Right hindlimb (tissue), 1 donor: ENCODE measurements at regions not wholly inside any gene's neighbourhood (a gene's known extent, or its start where the extent isn't known, plus 50 kb on each side); places are given as distances from the start of the nearest gene placed in this dataset.

Experiments
- DNase-seq: peaks from one replicate; pipeline ENCODE4 v3.0.0-alpha.2; 2018

DNA sequence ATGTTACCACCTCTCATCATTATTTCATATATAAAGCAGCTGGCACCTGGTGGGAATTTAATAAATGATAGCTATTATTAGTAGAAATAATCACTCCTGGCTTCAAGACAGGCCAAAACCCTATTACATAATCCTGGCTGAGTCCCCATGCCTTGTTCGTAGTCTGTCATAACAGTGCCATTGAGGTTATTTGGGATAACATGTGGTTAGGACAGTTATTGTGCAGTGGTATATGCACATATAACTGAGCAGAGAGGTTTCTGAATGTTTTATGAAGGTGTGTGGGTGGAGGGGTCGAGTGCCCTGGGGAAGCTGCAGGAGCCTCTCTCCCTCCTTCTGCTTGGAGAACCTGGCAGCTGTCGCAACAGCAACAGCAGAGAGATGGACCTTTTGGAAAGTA is 162.4 kb upstream of the NABP1 start:
- DNase-seq, result no peak

DNA sequence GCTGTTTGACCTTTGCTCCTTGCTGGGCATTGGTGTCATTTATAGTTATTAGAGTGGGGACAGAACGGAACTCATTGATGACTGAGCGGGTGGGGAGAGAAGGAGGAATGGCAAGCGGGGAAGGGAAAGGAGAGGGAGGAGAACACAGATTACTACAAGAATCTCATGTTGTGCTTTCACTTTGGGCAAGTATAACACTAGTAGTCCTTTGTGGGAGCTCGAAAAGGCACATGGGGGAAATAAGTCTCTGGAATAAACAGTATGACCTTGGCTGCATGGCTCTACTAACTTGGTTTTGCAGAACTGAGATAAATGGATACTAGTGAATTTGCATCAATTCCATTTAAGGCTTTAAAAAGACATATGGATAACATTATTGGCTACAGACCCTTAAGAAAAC is 161.7 kb upstream of the NABP1 start:
- no peak for DNase-seq

DNA sequence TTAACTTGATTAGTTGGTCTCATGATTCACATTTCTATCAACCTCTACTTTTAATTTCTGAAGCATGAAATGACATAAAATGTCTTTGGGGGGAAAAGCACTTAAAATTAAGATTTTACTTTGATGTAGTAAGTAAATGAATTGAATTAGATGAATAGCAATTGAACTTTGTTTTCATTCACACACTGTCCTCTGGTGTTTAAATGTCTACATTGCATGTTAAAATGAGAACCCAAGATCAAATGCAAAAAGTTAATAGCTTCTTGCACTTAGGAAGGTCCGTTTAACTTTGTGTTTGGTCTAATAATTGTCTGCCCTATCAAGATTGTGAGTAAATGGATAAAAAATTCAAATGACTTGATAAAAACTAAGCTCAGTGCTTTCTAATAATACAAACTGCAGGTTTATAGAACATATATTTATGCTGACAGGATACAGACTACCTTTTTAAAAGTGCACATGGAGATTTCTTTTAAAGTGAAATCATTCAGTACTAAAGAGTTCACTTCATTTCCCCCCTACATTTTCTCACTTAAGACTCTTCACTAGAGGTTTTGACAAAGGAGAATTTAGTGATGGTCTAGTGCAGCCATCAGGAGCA is 156.2 kb upstream of the NABP1 start:
- DNase-seq, result no peak

DNA sequence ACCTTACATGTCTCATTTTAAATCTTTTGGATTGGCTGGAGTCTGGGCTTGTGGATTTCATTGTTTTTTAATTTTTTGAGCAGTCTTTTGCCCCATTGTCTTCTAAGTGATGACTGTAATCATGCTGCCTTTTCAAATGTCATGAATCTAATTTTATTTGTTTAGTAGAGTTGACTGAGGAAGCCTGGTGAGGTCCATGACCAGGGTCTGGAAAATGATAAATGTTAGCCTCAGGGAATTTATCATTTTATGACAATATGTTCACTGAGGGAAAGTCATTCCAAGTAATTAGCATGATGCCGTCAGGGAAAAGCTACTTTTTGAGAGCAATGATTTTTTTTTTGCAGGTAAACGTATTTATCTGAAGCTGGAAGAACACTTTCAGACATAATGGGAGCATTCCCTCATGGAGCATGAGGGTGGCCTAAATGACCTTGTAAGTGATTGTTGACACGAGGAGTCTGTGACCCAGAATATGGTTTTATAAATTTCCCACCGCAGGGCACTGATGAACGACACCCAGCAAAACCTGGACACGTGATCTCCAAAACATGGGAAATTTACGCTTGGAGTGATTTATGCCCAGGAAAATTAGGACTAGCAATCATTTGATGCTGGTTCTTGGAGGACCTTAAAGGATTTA is 155.3 kb upstream of the NABP1 start:
- no peak for DNase-seq

DNA sequence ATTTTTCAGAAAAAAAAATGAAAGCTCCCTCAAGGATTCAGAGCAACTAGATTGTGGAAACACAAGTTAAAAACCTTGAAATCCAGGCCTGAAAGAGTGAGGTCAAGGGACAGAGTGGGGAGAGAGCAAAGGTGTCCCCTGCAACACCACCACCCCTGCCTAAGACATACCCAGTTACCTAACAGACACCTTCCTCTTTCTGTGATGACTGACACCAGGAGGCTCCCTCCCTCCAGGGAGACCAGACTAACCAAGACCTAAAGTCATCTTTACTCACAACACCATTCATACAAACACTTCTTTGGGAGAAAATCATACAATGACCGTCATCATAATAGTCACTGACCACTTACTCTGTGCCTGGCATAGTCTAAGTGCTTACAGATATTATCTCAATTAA is 151.8 kb upstream of the NABP1 start:
- DNase-seq, result no peak

DNA sequence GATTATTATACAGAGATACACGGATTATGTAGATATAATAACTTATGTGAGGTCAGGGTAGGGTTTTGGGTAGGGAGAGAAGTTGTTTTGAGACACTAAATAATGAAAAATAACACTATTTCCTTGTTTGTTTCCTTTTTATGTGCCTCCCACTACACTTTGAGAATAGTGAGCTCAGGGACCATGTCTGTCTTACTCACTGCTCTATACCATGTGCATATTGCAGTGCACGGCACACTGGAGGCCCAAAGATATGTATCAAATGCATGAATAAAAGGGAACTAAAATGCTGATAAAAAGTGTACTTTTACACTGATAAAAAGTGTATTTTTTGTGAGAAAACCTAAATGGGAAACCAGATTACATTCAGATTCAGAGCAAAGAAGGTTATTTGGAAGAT is 151.4 kb upstream of the NABP1 start:
- DNase-seq, result no peak

DNA sequence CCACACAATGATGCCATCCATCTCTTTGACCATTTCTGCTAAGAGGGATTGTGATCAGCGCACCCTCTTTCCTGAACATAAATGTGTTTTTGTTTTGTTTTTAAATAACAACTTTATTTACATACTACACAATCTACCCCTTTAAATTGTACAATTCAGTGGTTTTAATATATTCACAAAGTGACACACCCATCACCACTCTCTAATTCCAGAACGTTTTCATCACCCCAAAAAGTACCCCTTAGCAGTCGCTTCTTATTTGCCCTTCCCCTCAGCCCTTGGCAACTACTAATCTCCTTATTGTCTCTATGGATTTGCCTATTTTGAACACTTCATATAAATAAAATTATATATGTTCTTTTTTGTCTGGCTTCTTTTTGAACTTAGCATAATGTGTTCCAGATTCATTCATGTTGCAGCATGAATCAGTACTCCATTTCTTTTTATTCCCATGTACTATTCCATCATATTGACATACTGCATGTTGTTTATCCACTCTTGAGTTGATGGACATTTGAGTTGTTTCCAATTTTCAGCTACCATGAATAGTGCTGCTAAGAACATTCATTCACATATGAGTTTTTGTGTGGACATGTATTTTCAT is 150.9 kb upstream of the NABP1 start:
- DNase-seq, result no peak

DNA sequence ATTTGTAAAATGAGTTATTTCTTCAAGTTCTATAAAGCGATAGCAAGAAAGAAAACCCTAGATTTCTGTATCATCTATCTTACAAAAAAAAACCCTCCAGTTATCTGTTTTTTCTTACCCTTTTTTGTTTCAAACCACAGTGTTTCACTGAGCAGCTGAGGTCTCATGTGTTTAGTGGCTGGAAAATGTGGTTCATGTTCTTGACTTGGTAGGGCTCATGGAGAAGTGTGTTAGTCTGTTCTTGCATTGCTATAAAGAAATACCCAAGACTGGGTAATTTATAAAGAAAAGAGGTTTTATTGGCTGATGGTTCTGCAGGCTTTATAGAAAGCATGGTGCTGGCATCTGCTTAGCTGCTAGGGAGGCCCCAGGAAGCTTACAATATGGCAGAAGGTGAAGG is 147.3 kb upstream of the NABP1 start:
- no peak for DNase-seq

DNA sequence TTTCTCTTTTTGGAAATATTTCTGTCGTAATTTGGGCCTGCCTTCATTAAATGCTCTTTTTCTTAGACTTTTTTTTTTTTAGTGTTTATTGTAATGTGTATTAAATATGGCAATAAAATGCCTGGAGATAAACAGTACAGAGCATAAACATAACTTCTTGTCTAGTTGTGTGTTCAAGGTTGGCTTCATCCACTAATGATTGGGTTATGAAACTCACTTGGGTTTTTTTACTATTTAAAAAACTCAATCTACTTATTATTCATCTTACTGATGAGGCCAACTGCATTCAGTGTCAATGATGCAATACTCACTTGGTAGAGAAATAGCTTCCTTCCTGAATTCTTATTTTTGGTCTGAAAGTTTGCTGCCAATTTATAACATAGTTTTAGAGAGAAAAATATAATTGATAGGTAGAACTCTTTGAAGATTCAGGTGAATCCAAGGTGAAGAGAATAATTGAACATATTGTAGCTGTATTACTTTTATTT is 144.2 kb upstream of the NABP1 start:
- DNase-seq, result no peak

DNA sequence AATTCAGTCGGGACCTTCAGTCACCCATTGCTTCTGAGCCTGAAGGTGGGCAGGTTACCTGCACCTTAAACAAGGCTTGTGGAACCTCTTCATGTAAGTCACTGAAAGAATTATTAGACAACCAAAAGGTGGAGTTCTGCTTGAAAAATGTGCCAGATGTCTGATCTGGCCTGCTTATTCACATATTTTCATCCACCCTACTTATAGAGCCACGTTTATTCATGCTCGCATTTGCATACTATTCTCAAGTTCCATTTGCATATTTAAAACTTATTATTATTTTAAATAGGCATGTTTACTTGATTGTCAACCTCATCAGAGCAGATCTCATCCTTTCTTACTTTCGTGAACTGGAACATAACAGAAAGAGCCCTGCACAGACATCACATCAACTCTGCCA is 140.0 kb upstream of the NABP1 start:
- DNase-seq, result no peak

DNA sequence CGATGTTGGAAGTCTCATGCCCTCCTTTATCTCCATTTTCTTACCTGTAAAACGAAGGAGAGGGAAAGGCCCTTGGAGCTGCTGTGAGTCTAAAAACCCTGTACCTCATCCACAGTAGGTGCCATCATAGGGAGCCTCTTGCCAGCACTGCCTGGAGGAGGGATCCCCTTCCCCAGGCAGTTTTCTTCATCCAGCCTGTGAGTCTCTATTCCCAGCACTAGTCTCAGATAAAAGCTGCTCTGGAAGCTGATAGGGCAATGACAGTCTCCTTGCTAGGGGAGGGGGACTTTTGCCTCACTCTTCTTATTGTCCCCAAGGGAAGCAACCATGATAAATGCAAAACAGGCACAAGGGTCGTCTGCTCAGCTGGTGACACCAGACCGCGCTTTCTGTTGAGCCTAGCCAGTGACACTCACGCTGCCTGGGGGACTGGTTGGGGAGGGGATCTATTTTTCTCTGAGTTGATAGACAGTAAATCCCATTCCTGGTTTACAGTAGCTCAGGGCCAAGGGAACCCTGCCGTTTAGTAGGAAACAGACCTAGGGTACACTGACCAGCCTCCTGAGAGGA is 139.5 kb upstream of the NABP1 start:
- no peak for DNase-seq

DNA sequence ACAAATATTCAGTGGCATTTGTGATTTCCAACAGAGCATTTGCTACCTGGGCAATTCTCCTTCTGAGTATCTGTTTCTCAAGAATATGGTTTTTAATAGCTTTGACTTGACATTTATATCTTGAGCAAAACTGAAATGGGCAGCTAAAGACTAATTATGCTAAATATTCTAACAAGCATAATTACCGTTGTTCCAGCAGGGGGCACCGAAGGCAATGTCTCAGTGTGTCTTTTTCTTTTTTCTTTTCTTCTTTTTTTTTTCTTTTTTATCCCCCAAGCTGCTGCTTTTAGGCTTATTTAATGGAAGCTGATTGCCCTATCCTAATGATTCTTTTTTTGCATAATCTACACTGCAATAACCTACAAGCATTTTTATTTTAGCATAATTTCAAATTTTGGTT is 138.9 kb upstream of the NABP1 start:
- peak; percentile 25 for DNase-seq

DNA sequence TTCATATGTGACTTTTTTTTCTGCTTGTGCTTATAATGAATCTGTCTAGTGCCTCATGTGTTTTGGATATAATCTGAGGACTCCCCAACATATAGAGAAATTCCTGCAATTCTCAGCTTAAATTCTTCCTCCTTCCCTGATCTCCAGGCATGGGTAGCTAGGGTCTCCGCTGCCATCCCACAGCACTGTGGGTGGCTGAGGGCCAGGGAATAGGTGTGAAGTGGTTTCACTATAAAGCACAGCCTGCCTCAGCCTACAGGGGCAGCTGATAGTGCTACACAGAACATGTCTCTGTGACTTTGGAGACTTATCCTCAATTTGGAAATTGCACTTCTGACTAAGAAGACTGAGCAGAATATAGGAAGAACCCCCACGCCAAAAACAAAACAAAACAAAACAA is 137.3 kb upstream of the NABP1 start:
- DNase-seq, result no peak

DNA sequence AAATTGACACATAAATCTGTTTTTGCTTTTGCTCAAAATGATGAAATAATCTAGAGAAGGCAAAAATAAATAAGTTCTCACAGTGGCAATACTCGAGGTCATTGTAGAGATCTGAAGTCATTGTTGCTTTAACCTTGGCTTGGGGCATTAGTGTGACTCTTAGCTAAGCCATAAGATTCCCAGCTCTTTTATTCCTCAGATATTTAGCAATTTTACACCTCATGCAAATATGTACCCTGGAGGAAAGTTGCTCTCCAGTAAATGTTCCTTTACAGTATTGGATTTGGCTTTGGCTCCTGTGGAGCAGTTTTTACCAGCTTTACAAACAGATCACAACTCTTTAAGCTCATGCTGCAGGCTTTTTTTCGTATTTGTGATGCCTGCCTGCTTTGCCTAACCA is 134.2 kb upstream of the NABP1 start:
- DNase-seq, result no peak

DNA sequence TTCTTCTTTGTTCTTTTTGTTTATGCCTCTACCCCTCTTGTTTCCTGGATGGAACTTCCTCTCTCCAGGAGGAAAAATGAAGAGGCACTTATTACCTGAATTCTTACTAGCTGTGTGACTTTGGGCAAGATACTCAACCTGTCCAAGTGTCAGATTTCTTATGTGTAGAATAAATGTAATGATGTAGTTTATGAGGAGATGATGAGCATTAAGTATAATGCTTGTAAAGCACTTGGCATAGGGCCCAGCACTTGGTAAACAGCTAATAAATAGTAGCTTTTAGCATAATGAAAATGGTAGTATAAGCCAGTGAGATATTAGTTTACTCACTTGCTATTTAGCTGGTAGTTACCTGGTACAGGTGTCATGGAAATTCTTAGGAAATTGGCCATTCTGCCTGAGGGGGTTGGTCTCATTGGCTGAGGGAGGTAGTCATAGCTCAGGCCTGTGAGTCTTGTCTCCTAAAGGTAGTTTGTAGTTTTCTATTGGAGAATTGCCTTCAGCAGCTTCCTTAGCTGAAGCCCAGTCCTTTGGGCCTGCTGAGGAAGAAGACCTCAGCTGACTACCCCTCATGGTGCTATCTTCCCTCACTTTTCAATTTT is 133.4 kb upstream of the NABP1 start:
- DNase-seq, result no peak

DNA sequence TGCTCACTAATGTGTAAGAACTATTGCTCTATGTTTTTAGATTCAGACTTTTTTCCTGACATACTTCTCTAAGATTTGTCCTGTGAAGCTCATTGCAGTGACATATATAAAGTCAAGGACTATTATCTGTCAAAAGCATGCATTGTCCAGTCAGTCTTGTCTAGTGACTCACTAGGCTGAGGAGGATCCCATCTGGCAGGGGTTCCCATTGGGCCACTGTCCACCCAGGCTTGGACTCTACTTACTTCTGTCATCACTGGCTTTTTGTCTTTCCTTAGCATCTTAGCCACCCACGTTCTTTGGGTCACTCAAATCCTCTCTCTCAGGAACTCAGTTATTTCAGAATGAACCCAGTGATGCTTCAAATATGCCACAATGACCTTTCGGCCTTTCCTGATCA is 132.6 kb upstream of the NABP1 start:
- no peak for DNase-seq

DNA sequence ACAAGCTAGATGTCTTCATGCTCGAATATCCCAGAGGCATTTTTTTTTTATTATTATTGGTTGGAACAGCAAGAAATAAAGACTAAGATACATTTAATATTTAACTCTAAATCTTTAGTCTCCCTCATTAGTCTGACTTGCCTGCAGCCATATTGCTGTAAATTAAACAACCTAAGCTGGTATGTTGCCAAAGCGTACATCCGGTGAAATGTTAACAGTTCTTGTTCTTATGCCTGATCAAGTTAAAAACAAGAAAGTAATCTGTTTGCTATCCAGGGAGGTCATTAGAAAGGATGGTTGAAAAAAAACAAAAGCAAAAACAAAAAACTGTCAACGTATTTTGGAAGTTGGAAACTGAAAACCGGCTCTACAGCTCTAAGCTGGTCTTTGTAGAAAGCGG is 125.9 kb upstream of the NABP1 start:
- DNase-seq, result no peak

DNA sequence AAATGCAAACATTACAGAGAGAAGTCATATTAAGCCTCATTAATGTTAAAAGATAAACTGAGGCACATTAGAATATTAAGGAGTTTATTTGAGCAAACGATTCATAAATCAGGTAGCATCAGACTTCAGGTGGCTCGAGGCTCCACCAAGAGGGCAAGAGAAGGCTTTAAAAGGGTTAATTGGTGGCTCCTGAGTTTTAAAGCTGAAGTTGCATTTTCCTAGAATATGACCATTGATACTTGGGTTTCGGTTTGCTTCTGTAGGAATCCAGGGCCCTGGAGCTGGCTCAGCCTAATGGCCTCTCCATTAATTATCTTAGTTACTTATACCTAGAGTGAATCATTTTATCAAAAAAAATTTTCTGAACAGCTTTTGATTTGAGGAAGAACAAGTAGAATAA is 123.7 kb upstream of the NABP1 start:
- DNase-seq, result no peak

DNA sequence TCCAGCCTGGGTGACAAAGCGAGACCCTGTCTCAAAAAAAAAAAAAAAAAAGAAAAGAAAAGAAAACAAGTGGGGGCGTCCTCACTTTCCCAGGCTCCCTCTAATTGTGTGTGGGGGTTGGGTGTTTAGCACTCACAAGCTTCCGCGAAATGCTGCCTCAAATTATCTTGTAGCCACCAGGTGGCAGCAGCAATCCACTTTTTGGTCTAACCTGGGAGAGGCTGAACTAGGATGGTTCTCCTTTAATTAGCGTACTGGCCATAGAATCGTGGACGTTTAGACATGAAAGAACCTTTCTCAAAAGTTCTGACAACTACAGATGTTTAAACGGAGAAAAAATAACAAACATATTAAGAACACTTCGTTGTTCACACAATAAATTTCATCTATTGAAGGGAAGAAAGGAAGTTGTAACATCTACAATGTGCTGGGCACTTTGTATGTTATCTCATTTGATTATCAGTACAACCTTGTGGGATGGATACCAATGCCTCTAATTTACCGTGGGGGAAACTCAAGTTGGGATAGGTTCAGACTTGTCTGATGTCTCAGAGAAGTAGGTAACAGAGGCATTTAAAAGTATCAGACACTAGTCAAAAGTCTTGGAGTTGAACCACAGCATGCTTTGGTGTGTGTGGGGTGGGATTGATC is 122.7 kb upstream of the NABP1 start:
- peak; percentile 87 for DNase-seq

DNA sequence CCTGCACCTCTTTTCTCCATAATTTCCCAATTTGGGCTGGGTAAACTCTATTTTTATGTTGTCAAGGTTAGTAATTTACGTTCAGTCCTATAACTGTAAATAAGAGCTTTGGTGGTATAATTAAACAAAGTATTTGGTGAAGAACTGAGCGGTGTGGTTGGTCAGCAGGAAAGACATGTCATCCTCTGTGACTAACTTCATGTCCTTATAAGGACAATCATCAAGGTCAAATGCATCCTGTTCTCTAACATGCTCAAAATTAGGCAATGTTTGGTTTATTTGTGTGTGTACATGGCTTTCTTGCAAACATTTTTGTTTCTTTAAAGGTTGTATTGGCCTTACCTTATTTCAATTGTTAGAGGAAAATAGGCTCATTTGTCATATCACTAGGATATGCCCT is 121.5 kb upstream of the NABP1 start:
- no peak for DNase-seq

DNA sequence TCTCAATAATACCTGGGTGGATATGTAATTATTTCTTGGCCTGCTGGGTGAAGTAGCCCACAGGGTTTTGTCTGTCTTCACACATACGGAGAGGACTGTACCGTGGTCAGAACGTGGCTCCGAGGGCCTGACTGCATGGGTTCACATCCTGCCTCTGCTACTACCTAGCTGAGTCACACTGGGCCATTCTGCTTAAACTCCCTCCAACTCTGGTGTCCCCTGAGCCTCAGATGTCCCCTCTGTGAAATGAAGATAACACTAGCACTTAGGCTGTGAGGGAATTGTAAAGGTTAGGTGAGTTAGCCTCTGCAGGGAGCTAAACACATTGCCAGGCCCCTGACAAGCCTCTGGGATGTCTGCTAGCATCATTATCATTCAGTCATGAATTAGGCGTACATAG is 120.1 kb upstream of the NABP1 start:
- DNase-seq, result no peak

DNA sequence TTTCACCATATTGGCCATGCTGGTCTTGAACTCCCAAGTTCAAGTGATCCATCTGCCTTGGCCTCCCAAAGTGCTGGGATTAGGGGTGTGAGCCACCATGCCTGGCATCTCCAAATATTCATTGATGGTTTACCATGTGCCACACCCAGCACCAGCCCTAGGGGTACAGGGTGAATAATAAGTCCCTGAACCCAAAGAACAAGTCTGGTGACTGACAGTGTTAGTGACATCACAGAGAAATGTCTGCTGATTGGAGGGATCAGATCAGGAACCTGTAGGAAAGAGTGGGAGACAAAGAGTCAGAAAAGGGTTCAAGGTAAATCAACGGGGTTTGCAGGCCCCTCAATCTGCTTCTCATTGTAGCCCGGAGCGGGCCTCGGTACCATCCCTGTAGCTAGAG is 118.4 kb upstream of the NABP1 start:
- no peak for DNase-seq

DNA sequence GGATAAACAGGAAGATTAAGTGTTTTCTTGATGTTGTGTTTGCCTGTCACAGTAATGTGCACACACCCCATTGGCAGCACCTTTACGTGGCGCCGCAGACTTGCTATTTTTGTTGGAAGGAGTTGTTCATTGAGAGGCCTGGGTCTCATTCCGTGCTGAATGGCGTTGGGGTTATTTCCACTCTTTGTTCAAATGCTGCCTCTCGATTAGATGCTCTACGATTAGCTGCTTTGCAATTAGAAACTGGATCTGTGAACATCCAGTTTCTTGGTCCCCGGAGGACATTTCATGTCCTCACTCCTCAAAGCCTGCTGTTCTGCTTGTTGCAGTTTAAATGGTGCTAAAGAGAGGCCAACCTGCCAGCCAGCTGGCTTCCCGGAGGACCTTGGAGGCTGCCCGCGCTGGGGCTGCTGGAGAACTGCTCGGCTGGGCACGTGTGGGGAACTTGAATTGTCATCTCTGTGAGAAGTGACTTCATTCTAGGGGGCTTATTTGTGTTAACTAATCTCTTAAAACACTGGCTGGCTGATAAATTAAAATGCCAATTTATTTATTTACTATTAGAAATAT is 117.4 kb upstream of the NABP1 start:
- DNase-seq, result no peak
